GM18907 (cell line): ENCODE measurements at regions not wholly inside any gene's neighbourhood (a gene's known extent, or its start where the extent isn't known, plus 50 kb on each side); places are given as distances from the start of the nearest gene placed in this dataset.

Source experiments
- ATAC-seq: cut with Tn5 transposase; IDR thresholded peaks from one replicate; pipeline ENCODE4 v1.9.1; 2021; ENCODE audit warnings: mild to moderate bottlenecking, moderate library complexity; ENCODE audit not compliant: unreplicated experiment

- ATAC-seq, result no peak
Observed at GRCh38 chr1:112262316-112262715, 133.7 kb upstream of the CTTNBP2NL start.

DNA sequence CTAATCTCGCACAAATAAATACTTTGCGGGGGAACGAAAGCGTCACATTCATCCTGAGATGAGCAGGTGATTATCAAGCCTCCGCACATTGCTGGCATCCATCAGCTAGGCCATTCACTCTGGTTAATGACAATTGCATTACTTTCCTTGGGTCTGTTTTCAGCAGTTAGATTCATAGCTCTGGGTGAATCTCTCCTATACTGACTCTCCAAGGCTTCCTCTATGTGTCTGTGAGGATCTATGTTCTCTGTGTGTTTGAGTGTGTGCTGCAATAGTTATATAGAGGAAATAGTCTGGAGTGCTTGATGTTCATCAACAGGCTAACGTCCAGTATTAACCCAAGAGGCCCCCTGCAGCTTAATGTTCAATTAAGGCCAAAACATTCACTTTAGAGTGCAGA is 133.0 kb upstream of the CTTNBP2NL start:
- no peak for ATAC-seq

DNA sequence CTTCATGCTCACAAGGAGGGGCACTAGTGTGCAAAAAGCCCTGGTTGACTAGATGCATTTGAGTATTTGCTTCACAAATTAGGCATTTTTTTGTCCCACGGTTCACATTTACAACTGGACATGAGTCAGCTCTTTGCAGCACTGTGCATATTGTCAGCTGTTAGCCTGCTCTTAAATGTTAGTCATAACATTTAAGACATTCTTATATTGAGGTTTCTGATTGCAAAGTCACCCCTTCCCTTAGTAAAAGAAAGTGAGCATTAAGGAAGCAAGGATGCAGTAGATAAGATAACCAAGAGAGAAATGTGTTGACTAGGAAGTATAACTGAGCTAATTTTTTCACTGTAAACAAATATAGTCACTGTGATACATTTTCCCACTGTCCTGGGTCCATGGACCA is 132.6 kb upstream of the CTTNBP2NL start:
- ATAC-seq, result no peak

- ATAC-seq, result no peak
Observed at GRCh38 chr1:112264010-112264409, 132.0 kb upstream of the CTTNBP2NL start.

DNA sequence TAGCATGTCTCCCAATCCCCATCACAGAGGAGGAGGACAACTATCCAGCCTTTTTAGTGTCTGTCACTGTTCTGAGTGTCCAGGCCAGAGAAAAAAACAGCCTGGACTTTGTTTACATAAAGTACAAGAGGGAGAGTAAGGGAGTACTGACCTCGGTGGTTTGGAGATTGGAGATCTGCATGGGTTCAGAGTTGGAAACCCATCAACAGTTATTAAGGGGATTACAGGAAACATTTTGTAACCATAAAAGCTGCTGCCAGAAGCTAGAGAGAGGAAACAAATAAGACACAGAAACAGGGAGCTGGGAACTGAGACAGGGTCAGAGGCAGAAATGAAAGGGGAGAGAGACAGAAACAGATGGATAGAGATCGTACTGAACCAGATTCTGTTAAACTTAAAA is 131.5 kb upstream of the CTTNBP2NL start:
- ATAC-seq, result no peak

DNA sequence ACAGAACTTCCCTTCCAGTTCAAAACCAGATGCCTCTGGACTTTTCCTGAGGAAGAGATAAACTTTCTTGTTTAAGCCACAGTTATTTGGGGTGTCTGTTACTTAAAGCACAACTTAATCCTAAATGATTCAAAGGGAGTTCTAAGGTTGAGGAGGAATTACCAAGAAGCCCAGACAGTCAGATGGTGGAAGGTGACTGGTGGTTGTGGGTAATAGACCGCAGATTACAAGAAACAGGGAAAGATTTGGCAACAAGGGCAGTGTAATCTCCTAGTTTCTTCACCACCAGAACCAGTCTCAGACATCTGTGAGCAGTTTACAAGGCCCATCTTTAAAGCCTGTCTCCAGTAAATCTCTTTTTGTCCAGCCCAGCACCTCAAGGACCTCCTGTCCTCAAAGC is 130.1 kb upstream of the CTTNBP2NL start:
- no peak for ATAC-seq

DNA sequence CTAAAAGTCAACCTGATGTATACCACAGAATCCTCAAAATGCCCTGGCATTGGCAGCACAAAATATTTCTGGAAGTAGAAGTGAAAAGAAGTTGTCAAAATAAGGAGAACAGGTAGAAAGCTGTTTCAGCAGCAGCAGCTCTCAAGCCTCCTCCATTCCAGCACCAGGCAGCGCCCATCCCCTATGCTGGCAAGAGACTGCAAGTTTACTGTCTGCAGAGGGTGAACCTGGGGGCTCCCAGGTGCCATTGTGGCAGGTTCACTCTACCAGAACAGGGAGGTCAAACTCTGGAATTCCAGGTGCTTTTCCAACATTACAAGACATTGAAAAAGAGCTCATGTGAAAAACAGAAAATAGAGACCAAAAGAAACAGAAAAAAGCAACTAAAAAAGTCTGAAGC is 128.8 kb upstream of the CTTNBP2NL start:
- ATAC-seq, result no peak

DNA sequence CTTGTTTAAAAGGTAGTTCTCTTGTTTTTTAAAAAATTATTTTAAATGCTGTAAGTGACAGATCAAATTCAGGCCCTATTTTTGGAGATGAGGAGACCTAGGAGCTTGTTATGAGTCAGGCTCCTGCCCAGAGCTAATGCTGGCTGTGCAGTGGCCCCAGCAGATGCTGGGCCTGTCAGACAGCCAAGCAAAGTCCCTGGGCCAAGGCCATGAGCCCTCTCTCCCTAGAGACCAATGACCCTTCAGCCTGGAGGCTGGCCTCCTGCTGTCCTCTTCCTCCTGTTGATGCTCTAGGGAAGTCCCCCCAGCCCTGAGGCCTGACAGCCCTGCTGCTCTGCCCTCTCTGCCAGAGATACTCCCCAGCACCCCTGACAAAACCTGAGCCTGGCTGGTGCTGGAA is 128.1 kb upstream of the CTTNBP2NL start:
- ATAC-seq, result no peak

- no peak for ATAC-seq
Observed at GRCh38 chr1:112268408-112268807, 127.6 kb upstream of the CTTNBP2NL start.

GRCh38 chr1:112271270-112271669 is 124.7 kb upstream of the CTTNBP2NL start:
- ATAC-seq, result no peak

DNA sequence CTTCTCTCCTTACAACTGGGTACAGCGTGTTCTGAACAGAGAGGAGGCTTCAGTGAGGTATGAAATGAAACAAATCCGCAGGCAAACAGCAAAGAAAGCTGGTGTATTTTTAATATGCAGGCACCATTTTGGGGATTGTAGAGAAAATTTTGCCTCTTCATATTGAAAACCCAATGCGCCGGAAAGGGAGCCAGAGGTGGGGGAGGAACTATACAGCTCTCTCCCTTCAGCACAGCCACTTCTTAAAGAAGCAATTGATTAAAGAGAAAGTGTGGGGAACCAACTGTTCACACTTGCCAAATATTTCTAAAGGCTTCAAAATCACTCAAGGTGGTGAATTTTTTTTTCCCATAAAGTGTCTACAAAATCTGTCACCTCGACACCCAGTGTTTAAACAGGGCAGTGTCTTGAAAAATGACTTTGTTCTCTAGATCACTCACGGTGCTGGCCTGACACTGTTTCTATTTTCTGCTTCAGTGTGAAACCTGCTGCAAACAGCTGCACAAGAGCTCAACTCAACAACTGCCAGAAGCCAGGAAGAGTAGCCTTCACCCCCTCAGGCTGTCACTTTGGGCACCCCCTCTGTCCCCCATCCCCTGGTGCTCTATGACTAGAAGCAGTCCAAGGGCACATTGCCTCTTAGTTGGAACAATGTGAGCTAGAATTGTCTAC is 123.8 kb upstream of the CTTNBP2NL start:
- no peak for ATAC-seq

- no peak for ATAC-seq
Observed at GRCh38 chr1:112284796-112285195, 111.2 kb upstream of the CTTNBP2NL start.

GRCh38 chr1:112285316-112285715 is 110.7 kb upstream of the CTTNBP2NL start:
- ATAC-seq, result no peak

DNA sequence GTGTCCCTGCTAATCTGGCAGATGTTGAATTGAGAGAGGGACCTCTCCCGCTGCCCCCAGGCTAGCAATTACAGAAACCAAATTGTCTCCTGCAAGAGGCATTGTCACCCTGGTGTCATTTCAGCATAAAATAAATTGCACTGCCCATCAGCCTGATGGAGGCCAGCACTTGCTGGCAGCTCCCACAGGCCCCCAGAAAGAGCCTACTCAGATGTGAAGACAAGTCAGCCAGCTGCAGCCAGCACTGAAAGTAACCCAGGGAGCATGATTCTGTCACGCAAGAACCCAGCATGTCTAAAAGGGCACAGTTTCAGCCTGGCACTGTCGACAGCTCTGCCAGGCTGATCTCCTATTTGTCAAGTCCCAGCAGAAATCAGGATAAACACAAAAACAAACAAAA is 110.3 kb upstream of the CTTNBP2NL start:
- no peak for ATAC-seq

GRCh38 chr1:112296908-112297307 is 99.1 kb upstream of the CTTNBP2NL start:
- ATAC-seq, result no peak

- ATAC-seq, result no peak
Observed at GRCh38 chr1:112297536-112297935, 98.5 kb upstream of the CTTNBP2NL start.

DNA sequence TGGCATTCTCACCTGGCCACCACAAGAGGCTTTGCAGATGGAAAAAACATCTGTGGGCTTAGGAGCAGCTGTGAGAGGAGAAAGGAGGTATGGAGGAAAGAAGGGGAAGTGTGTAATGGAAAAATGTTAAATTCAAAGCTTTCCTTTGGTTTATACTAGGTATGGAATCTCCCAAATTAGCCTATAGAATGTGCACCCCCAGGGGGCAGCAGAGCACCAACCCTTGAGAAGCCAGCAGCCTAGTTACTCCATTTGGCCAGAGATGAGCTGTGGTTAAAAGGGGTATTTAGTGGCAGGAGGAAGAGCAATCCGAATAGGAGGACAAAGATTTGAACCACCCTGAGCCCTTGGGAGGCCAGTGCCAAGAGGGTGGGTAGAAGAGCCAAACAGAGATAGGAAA is 97.5 kb upstream of the CTTNBP2NL start:
- no peak for ATAC-seq

GRCh38 chr1:112304126-112304525 is 91.9 kb upstream of the CTTNBP2NL start:
- ATAC-seq, result no peak

GRCh38 chr1:112304612-112305011 is 91.4 kb upstream of the CTTNBP2NL start:
- ATAC-seq, result no peak

DNA sequence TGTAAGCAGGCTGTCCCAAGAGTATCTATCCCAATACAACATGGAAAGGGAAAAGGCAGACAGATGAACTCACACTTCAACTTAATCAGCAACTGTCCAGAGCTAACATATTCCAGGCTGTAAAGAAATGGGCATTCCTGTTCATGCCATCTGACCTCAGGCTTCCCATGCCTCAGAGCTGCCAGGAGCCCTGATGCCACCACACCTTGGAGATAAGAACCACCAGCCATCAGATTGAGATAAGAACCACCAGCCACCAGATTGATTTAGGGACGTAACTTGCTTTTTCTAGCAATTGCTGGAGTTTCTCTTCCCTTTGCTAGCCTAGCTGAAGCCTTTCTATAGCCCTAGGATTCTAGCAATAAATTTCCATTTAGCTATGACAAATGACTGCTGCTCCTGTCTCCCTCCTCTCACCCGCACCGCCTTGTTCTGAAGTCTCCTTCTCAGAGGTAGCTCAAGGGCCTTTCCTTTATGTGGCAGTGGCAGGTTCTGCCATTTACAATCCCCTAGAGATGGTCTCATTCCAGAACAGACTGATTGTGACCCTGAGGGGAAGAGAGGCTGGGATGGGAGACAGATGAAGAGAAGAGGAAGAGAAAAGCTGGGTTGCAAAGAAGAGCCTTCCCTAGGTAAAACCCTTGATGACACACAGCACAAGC is 88.0 kb upstream of the CTTNBP2NL start:
- ATAC-seq, result no peak

- no peak for ATAC-seq
Observed at GRCh38 chr1:112308716-112309115, 87.3 kb upstream of the CTTNBP2NL start.

GRCh38 chr1:112309499-112309898 is 86.5 kb upstream of the CTTNBP2NL start:
- no peak for ATAC-seq

GRCh38 chr1:112312315-112312714 is 83.7 kb upstream of the CTTNBP2NL start:
- no peak for ATAC-seq
